MM.1S (cell line): ENCODE measurements at regions not wholly inside any gene's neighbourhood (a gene's known extent, or its start where the extent isn't known, plus 50 kb on each side); places are given as distances from the start of the nearest gene placed in this dataset.

Experiments
- CTCF ChIP-seq: fragments of 300-600 bp; sonication (generic); IDR thresholded peaks from 2 replicates; pipeline ENCODE4 v1.5.1; 2016; ENCODE audit warnings: antibody characterized with exemption, low read length, mixed read lengths
- EZH2 ChIP-seq: fragments of 300-600 bp; sonication (generic); optimal IDR thresholded peaks from 2 replicates; pipeline ENCODE3; 2017; ENCODE audit warnings: low read depth, mild to moderate bottlenecking, antibody characterized with exemption, low read length, mixed read lengths

DNA sequence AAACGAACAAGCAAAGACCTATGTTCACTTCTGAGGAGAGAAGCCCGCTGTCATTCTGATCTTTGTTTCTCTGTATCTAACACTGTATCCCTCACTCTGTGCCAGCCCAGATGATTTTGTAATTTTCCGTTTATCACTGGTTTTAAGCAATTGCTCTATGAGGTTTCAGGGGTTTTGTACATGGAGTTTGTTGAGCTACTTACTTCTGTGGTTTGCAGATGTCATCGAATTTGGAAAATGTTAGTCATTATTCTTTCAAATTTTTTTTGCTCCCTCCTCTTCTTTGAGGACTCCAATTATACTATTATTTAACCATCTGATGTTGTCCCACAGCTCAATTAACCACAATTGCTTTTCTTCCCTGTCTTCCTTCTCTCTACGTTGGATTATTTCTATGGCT, 650.9 kb upstream of the IGFBP3 start:
- no peak for TF ChIP-seq CTCF
- TF ChIP-seq EZH2 = no peak
